Choroid plexus epithelial cell (primary cell): ENCODE measurements at regions not wholly inside any gene's neighbourhood (a gene's known extent, or its start where the extent isn't known, plus 50 kb on each side); places are given as distances from the start of the nearest gene placed in this dataset.

Experiments used
- DNase-seq: peaks from one replicate; pipeline ENCODE4 v3.0.0-alpha.2; 2010; ENCODE audit warnings: low read depth
- H3K4me3 ChIP-seq: 2 replicates; pipeline ENCODE4 v1.5.1; 2011; ENCODE audit warnings: low read depth, mild to moderate bottlenecking, control low read depth, low read length, moderate library complexity
- CTCF ChIP-seq: conservative IDR thresholded peaks from 2 replicates; pipeline ENCODE4 v1.5.1; 2011; ENCODE audit warnings: low read depth, mild to moderate bottlenecking, control low read depth, inconsistent platforms, low read length, moderate library complexity

GRCh38 chr10:89119651-89120050, 87.5 kb downstream of the CH25H start:
- H3K4me3 ChIP-seq, result no peak overlapping the region
- no peak for DNase-seq
- no peak for TF ChIP-seq CTCF

GRCh38 chr10:89118091-89118490, 89.0 kb downstream of the CH25H start:
- no peak overlapping the region for H3K4me3 ChIP-seq
- TF ChIP-seq CTCF, result no peak
- DNase-seq, result peak; percentile 57

- TF ChIP-seq CTCF, result no peak
- DNase-seq, result peak; percentile 74
- no peak overlapping the region for H3K4me3 ChIP-seq
Measured at GRCh38 chr10:89115876-89116627, 91.1 kb downstream of the CH25H start.

- no peak for TF ChIP-seq CTCF
- DNase-seq, result no peak
- no peak overlapping the region for H3K4me3 ChIP-seq
Measured at GRCh38 chr10:89114846-89115625, 92.1 kb downstream of the CH25H start.

GRCh38 chr10:89102735-89103134, 104.4 kb downstream of the CH25H start:
- no peak for TF ChIP-seq CTCF
- no peak for DNase-seq
- H3K4me3 ChIP-seq, result no peak overlapping the region

- DNase-seq, result no peak
- H3K4me3 ChIP-seq, result no peak overlapping the region
- TF ChIP-seq CTCF, result no peak
Measured at GRCh38 chr10:89101943-89102342, 105.2 kb downstream of the CH25H start.
